GM10266 (cell line): ENCODE measurements at regions not wholly inside any gene's neighbourhood (a gene's known extent, or its start where the extent isn't known, plus 50 kb on each side); places are given as distances from the start of the nearest gene placed in this dataset.

Experiments
- DNase-seq: peaks from one replicate; pipeline ENCODE4 v3.0.0; 2012; ENCODE audit errors: extremely low spot score
- CTCF ChIP-seq: IDR thresholded peaks from 2 replicates; pipeline ENCODE4 v1.5.1; 2012; ENCODE audit warnings: mild to moderate bottlenecking, low read depth; ENCODE audit not compliant: control insufficient read depth, insufficient read depth; ENCODE audit errors: missing control alignments

- no peak for TF ChIP-seq CTCF
- no peak for DNase-seq
Measured at GRCh38 chr12:69003991-69004390, 71.0 kb upstream of the CPM start.

- DNase-seq, result no peak
- no peak for TF ChIP-seq CTCF
Measured at GRCh38 chr12:69007101-69007854, 74.3 kb upstream of the CPM start.

- no peak for TF ChIP-seq CTCF
- DNase-seq, result no peak
Measured at GRCh38 chr12:69007855-69008351, 74.9 kb upstream of the CPM start.

- no peak for DNase-seq
Measured at GRCh38 chr12:69008520-69008919, 75.5 kb upstream of the CPM start.

GRCh38 chr12:69014047-69014446, 81.1 kb upstream of the CPM start:
- TF ChIP-seq CTCF, result no peak
- DNase-seq, result no peak

More at GRCh38 chr12:69008520-69008919, 75.5 kb upstream of the CPM start:
- TF ChIP-seq CTCF, result no peak

- no peak for DNase-seq
- no peak for TF ChIP-seq CTCF
Measured at GRCh38 chr12:69015017-69015416, 82.0 kb upstream of the CPM start.

- no peak for DNase-seq
- TF ChIP-seq CTCF, result no peak
Measured at GRCh38 chr12:69015831-69016230, 82.9 kb upstream of the CPM start.
